ENCODE measurements at regions not wholly inside any gene's neighbourhood (a gene's known extent, or its start where the extent isn't known, plus 50 kb on each side); places are given as distances from the start of the nearest gene placed in this dataset.

DNA sequence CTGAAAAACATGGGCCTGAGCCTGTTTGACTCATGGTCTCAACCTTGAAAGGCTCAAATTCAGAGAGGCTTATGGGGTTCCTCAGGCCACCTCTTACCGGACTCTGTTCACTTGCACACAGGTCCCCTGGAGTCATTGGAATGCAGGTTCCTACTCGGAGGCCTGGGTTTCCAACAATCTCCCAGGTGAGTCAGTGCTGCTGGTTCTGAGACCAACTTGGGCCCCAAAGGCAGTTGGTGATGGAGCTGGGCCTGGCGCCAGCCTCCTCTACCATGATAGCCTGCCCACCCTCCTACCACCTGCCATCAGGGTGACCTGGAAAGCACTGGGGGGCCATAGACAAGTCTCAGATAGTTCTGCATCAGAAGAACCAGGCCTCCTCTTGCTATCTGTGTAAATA lies 188.4 kb downstream of the RGS3 start:
- 95% methylated on average over 3 of the region's 3 CpGs; no CpG with 5 or more reads in 1 of the 2 experiments for WGBS, 2 experiments (ENCODE audit: extremely low coverage in 1 of 2, insufficient coverage in 1 of 2, insufficient read length in 1 of 2, insufficient replicate concordance in 2 of 2, low coverage in 1 of 2, low lambda C conversion rate in 2 of 2, missing lambda C conversion rate in 1 of 2)
- CTCF ChIA-PET (ENCODE audit: partially characterized antibody) = interaction anchor here (1.2 to 18.7 kb wide), 5 partner anchors 13 to 57 kb away, joined by 3 to 1065 read pairs (median 14); no protein-coding TSS in a partner anchor
- POLR2A ChIA-PET (ENCODE audit: partially characterized antibody) = interaction anchor here (2.8 to 4.5 kb wide), 2 partner anchors 49 to 59 kb away, joined by 10 to 46 read pairs; no protein-coding TSS in a partner anchor

More for the DNA sequence above, 188.4 kb downstream of the RGS3 start:
- DNase-seq (ENCODE audit: low read depth in 1 of 2, low spot score in 2 of 2) (no peak), FAIRE-seq (no peak)
- no peak overlapping the region for H3K4me2 ChIP-seq (ENCODE audit: insufficient read depth in 1 of 2, low read depth in 2 of 2, low read length in 2 of 2)
- no peaks in the 10 kb centered on the region for H3K9me3 ChIP-seq (ENCODE audit: insufficient read depth in 2 of 2, low read depth in 1 of 2, low read length in 1 of 2)
- no peak for TF ChIP-seq RXRA (IDR thresholded peaks at IDR 0.05; ENCODE audit: insufficient read depth, low read depth, low read length)
- TF ChIP-seq CTBP2 (IDR thresholded peaks at IDR 0.05; ENCODE audit: borderline replicate concordance, insufficient read depth, insufficient read length, low read length) = no peak
- no peak for TF ChIP-seq SP1 (IDR thresholded peaks at IDR 0.05; ENCODE audit: low read depth, low read length)
- no peak for TF ChIP-seq PHF8 (conservative IDR thresholded peaks at IDR 0.05; ENCODE audit: low read depth, low read length)
- TF ChIP-seq KDM4A (IDR thresholded peaks at IDR 0.05; ENCODE audit: low read depth, low read length, severe bottlenecking) = no peak
- H4K20me1 ChIP-seq (replicated peaks in 1 of 2; ENCODE audit: control insufficient read depth in 1 of 2, insufficient read depth in 2 of 2, low read length in 2 of 2) = no peaks in the 10 kb centered on the region
- H3K23me2 ChIP-seq (ENCODE audit: low read depth, low read length) = no peaks in the 10 kb centered on the region
- H2AK5ac ChIP-seq (ENCODE audit: low read depth, low read length) = no peak overlapping the region
- no peak overlapping the region; the same call in 1 of the 2 replicates for H4K8ac ChIP-seq (ENCODE audit: extremely low read depth, insufficient read depth, low read length)
- H4K91ac ChIP-seq (replicated peaks; ENCODE audit: insufficient read length, low read length) = no peak overlapping the region
- H2BK120ac ChIP-seq (replicated peaks; ENCODE audit: low read depth, low read length) = no peak overlapping the region
- H3K56ac ChIP-seq (replicated peaks; ENCODE audit: insufficient read length, low read depth, low read length) = no peak overlapping the region
- H3K14ac ChIP-seq (ENCODE audit: insufficient read length) = no peak overlapping the region
- no peak overlapping the region for H2BK12ac ChIP-seq (ENCODE audit: low read depth, low read length)
- H2AFZ ChIP-seq (ENCODE audit: low read length) = no peak overlapping the region
- H3K9ac ChIP-seq (replicated peaks in 1 of 4; ENCODE audit: extremely low read depth in 1 of 4, low read depth in 3 of 4, low read length in 3 of 4) = no peak overlapping the region
- no peaks in the 10 kb centered on the region for H3K79me2 ChIP-seq (ENCODE audit: control insufficient read depth in 1 of 2, insufficient read depth in 2 of 2, low read length in 2 of 2)
- no peak overlapping the region for H3K4ac ChIP-seq (replicated peaks; ENCODE audit: insufficient read length, low read depth, low read length)
- H3K23ac ChIP-seq (ENCODE audit: insufficient read length) = no peak overlapping the region
- peaks cover 0 to 16% (median 9%) of the 10 kb centered on the region in 4 experiments; a peak in 6 of 7 replicates for H3K4me1 ChIP-seq (replicated peaks in 1 of 4; ENCODE audit: control insufficient read depth in 3 of 4, insufficient read depth in 4 of 4, low read length in 3 of 4)
- no peak overlapping the region for H4K5ac ChIP-seq (ENCODE audit: insufficient read length, low read depth, low read length)
- H3K36me3 ChIP-seq (ENCODE audit: control insufficient read depth in 2 of 4, insufficient read depth in 4 of 4, low read length in 3 of 4) = no peaks in the 10 kb centered on the region
- H3K27ac ChIP-seq (ENCODE audit: low read depth, low read length) = no peak overlapping the region
- H2BK15ac ChIP-seq (ENCODE audit: low read length) = no peak overlapping the region
- H2BK5ac ChIP-seq (ENCODE audit: low read depth, low read length) = no peak overlapping the region
- H2BK20ac ChIP-seq (ENCODE audit: low read length) = no peak overlapping the region
- H3K4me3 ChIP-seq (ENCODE audit: extremely low read depth in 1 of 4, insufficient read depth in 2 of 4, low read depth in 3 of 4, low read length in 4 of 4) = no peak overlapping the region
- no peaks in the 10 kb centered on the region for H3K79me1 ChIP-seq (ENCODE audit: low read depth, low read length)
- no peak overlapping the region for H3K18ac ChIP-seq (ENCODE audit: extremely low read depth, low read length)
- peaks cover 0 to 12% (median 7%) of the 10 kb centered on the region in 4 experiments; a peak in 5 of 7 replicates for H3K27me3 ChIP-seq (replicated peaks in 1 of 4; ENCODE audit: control insufficient read depth in 3 of 4, extremely low read depth in 1 of 4, insufficient read depth in 3 of 4, low read length in 3 of 4)
